Activated T-cell treated with anti-CD3 and anti-CD28 coated beads, Interleukin-2, amount 50 U/mL, for 1 hour (primary cell): ENCODE measurements at regions not wholly inside any gene's neighbourhood (a gene's known extent, or its start where the extent isn't known, plus 50 kb on each side); places are given as distances from the start of the nearest gene placed in this dataset.
"Not testable (repeated sequence)": the region's sequence is repeated elsewhere in the genome, so short reads cannot be mapped to it uniquely, and the experiment has no call there.

Experiments used
- DNase-seq: peaks from one replicate; pipeline ENCODE4 v3.0.0-alpha.2; 2020

DNA sequence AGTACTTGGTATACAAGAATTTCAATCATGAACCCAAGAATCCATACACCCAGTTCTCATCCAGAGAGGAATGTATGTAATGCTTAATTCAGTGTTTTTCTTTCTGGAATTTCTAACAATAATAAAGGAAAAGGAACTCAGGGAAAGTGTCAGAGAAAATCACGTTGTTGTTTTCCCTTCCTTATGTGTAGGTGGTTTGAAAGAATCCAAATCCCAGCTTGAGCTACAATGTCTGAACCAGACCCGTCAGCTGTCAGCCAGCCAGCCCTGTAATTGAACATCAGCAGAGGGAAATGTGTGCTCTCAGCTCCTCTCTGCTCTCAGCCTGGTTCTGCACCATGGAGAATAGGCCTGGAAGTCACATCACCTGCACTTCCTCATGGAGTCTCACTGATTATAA, 126.5 kb downstream of the TMEM30B start:
- DNase-seq = no peak

DNA sequence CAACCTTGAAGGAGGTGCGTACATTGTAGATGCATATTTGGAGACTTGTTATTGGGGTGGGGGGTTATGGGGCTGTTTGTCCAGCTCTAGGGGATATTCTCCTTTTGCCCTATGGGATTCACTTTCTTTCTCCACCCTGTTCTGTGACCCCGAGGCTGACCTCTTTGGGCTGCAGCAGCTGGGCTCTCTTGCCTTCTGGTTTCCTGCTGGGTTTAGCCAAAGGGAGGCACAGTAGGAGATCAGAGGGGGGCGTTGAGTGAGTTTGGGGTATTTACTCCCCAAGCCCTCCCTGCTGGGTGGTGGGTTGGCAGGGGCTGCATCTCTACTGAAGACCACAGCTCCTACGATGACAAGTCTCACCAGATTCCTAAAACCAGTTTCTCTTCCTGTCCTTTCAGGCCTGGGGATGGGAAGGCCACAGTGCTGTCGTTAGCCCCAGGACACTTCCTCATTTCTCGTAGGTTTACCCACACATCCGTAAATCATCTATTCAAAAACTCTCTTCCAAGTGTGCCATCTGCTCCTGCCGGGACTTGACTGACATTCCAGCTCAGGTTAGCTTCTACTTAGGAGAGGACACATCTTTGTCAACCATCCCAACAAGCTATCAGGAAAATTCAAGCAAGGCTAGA, 127.1 kb downstream of the TMEM30B start:
- no peak for DNase-seq

DNA sequence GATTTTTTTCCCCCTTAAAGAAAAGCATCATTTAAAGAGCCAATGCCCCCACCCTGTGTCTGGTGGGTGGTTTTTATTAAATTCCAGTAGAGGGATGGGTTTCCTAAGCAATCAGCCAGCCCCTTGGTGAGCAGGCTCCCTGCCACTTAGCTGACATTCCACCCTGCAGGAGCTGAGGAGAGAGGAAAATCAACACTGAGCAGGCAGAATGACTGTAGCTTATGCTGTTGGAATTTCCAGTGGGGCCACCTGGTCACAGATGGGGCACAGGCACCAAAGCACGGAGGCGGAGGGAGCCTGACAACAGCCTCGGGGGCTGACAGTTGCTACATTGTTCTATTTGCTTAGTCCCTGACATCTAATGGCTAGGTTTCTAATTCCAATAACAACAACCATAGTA, 127.7 kb downstream of the TMEM30B start:
- no peak for DNase-seq

DNA sequence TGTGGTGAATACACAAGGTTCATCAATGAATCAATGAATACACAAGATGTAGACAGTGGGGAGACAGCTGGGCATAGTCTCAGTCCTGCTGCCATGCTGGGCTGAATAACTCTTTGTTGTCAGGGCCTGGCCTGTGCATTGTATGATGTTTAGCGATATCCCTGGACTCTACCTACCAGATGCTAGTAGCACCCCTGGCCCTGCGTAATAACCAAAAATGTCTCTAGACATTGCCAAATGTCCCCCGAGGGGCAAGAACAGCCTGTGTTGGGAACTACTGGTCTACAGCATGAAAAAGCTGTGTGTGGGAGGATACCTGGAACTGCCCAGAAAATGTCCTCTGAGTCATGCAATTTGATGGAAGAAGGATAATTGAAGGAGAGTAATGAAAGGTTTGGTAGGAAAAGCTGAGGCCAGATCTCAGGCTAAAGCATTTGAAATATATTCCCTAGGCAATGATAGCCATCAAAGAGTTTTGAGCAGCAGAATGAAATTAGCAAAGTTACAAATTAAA, 128.2 kb downstream of the TMEM30B start:
- no peak for DNase-seq

DNA sequence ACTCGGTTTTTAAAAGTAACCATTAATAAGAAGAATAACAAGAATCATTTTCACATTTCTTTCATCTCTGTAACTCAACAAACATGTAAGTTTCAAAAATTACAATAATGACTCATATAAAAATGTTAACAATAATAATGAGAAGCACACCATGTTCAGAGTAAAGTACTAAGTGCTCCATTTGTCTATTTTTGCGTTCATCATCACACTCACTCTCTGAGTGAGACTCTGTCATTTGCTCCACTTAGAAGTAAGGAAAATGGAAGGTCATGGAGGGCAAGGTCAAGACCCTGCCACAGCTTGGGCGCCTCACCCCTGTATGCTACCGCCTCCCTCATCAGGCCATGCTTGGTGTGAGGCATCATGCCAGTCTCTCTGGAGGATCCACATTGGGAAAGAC, 129.9 kb downstream of the TMEM30B start:
- no peak for DNase-seq

DNA sequence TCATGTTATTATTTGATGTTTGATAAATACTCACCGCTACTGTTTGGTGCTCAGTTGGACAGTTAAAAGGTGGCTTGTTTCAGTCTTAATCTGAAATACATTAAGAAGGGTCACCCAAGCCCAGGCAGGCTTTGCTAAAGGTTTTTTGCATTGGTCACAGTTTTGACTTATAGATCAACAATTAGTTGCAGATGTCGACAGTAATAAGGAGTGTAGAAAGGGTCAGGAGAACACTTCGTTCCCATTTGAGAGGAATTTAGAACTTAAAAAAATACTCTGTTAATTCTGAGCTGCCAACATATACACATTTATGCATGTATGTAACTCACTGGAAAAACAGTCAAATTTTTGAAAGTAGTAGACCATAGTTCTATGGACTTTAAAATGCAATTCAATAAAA, 130.3 kb downstream of the TMEM30B start:
- no peak for DNase-seq

DNA sequence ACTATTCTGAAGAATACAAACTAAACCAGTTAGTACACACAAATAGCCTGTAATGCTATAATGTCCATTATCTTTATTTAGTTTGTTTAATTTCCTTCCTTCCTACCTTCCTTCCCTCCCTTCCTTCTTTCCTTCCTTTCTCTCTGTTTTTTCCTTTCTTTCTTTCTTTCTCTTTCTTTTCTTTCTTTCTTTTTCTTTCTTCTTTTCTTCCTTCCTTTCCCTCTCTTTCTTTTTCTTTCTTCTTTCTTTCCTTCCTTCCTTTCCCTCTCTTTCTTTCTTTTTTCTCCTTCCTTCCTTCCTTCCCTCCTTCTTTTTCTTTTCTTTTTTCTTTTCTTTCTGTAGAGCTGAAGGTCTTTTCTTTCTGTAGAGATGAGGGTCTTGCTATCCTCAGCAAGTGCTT, 131.2 kb downstream of the TMEM30B start:
- DNase-seq = no peak

DNA sequence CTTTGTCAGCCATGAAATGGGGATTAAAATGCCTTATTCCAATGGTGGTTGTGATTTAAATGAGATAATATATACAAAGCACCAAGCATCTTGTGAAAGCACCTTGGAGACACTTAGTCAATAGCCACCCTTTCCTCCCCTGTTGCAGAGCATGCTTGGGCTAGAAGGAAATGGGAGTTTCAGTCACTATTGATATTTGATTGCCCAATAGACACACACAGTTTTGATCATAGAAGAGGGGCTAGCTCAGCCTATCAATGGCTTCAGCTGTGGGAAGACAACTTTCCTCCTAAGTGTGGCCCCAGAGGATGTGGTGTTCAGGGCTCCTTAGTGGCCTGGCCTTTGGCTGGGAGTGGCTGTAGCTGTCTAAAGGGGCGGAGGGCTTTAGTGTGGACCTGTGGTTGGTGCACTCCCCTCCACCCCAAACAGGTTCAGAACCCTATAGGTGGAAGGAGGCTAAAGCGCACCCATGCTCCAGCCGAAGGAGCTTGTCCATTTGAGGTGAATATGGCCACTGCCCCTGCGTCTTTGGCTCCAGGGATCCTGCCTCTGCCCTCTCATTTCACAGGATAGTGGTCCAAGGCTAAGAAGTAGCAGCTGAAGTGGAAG, 132.3 kb downstream of the TMEM30B start:
- DNase-seq = no peak

DNA sequence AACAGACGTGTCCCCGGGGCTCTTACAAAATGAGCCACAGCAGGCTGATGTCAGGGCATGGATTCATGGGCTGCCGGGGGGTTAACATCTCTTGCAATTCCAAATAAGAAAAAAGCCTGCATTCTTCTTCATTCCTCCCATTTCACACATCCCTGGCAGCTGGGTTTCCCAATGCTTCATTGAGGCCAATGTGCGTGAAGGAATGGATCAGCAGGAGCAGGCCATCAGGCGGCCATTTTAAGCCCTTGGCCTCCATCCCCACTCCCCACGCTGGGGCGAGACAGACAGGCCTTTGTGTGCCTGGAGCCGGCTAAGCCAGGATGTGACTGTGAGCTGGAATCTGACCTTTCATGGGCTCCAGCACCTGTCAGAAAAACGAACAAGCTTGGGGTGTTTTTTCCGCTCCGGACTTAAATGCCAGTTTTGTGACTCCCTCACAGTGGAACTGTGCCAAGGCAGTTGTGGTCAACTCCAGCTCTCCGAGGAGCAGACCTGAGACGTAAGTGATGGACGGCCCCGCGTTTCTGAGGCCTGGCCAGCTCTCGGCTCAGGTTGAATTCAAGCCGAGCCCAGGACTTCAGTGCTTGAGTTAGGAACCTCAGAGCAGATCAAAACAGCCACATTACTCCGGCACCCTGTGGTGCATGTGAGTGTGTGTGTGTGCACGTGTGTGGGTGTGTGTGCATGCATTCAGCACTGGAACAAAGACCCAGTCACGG, 133.1 kb downstream of the TMEM30B start:
- DNase-seq = no peak

DNA sequence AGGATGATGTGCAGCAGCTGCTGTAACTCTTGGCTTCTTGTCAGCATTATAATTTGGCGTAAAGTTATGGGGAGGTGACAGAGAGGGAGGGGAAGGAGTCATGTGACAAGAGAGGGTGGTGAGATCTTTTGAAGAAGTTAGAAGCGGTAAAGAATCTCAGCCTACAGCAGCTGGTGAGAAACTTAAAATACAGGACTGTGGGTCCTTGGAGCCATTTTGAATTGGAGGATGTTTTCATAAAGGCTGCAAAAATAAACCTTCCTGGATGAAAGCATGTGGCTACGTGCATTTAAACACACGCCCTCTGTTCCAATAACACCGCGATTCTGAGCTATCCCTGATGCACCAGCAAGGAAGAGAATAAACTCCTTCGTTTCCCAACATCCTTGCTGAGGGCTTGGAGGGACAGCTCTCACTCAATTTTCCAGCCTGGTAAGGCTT, 133.7 kb downstream of the TMEM30B start:
- no peak for DNase-seq

DNA sequence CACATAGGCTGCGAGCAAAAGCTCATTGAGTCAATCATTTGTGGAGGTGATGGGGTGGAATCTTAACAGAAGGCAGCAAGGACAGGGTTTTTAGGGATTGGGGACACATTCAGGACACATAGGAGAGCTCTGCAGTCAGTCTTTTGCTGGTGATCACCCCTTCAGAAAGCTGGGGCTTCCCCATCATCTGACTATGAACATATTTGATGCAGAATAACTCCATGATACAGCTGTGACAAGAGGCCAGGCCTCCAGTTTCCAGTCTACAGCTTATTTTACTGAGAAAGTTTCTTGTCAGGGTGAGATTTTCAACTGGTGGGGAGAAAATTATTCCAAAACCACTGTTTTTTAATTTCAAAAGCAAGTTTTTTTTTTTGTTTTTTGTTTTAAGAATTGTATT, 134.2 kb downstream of the TMEM30B start:
- no peak for DNase-seq

DNA sequence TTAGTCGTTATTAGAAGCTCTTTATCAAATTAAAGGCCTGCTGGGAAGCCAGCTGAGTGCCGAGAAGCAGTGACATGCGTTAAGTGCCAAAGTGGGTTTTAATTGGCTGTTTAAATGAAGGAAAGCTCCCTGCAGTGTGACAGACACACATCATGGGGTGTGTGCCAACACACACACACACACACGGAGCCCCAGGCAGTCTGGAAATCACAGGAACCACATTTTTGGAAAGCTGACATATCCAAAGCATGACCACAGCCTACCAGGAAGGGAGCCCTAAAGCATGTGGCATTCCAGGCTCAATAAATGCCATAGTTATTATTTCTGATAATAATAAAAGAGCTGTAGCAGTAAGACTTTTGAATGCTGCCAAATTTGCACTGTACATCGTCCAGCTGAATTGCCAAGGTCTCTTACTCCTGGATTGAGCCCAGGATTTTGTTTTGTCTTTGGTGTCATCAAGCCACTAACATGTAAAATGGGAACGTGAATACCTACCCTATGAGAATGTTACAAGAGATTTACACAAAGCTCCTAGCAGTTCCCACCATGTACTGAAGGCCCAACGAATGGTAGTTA, 135.1 kb downstream of the TMEM30B start:
- no peak for DNase-seq

DNA sequence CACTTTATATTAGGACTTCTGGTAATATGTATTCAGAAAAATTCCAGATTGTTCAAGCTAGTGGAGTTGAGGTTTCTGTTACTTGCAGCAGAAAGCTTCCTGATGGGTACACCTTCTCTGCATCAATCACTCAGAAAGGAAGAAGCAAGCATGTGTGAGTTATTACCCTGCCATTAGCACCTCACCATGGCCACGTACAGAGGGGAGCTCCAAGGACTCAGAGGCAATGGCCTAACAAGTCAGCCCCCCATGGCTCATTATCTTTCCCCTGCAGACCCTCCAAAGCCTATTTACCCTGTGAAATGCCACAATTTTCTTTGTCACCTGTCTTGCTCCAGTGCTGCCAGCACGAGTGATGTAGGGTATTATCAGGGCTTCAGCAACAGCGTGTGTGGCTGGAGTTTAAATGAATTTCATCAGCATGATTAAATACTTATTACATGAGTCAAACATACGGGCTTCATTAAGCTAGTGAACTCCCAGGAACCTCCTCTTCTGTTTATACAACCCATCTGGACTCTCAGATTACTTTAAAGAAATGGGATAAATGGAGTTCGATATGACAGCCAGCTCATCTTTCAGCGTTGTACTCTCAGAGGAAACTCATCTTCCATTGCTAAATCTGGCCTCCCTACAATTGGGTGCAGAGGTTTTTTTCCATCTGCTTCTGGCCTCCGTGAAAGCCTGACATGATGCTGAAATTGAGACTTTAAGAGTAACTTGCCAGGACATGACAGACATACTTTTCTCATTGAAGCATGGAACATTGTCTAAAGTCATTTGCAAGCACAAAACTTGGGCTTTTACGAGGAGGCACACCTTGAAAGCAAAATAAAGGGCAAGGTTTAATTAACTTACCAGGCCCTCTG, 135.9 kb downstream of the TMEM30B start:
- no peak for DNase-seq

DNA sequence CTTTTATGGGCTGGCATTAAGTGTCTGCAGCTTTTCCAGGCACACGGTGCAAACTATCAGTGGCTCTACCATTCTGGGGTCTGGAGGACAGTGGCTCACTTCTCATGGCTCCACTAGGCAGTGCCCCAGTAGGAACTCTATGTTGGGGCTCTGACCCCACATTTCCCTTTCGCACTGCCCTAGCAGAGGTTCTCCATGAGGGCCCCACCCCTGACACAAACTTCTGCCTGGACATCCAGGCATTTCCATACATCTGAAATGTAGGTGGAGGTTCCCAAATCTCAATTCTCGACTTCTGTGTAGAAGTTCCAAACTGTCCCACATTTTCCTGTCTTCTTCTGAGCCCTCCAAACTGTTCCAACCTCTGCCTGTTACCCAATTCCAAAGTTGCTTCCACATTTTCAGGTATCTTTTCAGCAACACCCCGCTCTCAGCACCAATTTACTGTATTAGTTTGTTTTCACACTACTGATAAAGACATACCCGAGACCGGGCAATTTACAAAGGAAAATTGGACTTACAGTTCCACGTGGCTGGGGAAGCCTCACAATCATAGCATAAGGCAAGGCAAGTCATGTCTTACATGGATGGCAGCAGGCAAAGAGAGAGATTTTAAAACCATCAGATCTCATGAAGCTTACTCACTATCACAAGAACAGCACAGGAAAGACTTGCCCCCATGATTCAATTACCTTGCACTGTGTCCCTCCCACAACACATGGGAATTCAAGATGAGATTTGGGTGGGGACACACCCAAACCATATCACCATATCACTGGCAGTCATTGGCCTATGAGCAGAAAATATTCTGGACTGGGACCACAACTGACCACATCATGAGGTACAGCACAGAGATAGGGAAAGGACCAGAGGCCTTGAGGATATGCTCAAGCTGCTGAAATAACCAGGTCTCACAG, 136.8 kb downstream of the TMEM30B start:
- not testable (repeated sequence) for DNase-seq

DNA sequence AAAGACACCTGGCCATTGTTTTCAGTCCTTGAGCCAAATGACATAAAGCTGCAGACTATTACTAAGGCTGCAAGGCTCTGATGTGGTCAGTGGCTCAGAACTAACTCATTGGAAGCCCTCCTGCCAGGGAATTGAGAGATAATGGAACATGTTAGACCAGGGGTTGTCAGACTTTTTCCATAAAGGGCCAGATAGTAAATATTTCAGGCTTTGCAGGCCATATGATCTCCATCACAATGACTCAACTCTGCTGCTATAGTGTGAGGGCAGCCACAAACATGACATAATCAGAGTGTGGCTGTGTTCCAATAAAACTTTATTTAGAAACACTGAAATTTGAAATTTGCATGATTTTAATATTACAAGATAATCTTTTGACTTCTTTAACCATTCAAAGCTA, 140.3 kb downstream of the TMEM30B start:
- no peak for DNase-seq

DNA sequence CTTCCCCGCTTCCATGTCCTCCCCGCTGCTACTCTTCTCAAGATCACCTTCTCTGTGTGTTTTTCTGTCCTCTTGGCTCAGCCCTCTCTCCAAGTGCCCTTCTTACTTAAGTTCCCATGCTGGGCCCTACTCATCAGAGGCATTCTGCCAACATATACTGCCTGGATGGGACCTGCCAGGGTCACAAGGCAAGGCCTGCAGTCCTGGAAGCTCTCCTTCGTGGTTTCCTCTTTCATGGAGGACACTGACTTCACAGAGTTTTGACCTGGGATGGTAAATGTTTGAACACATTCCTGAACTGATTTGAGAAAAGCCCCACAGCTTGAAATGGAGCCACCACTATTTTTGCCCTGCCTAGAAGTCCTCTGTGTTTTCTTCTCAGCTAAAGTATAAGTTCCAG, 140.9 kb downstream of the TMEM30B start:
- no peak for DNase-seq

DNA sequence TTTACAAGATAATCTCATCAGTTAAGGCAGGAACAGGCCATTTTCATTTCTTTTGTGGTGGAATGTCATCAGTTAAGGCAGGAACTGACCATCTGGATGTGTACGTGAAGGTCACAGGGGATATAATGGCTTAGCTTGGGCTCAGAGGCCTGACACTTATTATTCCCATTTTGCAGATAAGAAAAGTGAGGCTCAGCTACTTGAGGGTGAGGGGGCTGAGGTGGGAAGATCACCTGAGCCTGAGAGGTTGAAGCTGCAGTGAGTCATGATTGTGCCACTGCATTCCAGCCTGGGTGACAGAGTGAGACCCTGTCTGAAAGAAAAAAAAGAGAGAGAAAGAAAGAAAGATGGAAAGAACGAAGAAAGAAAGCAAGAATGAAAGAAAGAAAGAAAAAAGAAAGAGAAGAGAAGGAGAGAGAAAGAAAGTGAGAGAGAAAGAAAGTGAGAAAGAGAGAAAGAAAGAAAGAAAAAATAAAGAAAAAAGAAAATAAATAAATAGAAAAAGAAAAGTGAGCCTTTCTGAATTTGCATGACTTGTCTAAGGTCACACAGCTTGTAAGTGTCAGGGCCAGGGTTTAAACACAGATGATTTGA, 142.0 kb downstream of the TMEM30B start:
- DNase-seq = no peak

DNA sequence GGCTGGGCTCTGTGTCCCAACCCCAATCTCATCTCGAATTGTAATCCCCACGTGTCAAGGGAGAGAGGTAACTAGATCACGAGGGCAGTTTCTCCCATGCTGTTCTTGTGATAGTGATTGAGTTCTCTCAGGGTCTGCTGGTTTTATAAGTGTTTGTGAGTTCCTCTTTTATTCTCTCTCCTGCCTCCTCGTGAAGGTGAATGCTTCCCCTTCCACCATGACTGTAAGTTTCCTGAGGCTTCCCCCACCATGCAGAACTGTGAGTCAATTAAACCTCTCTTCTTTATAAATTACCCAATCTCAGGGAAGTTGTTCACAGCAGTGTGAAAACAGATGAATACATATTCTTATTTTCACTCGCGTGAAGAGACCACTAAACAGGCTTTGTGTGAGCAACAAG, 148.2 kb downstream of the TMEM30B start:
- DNase-seq = no peak

DNA sequence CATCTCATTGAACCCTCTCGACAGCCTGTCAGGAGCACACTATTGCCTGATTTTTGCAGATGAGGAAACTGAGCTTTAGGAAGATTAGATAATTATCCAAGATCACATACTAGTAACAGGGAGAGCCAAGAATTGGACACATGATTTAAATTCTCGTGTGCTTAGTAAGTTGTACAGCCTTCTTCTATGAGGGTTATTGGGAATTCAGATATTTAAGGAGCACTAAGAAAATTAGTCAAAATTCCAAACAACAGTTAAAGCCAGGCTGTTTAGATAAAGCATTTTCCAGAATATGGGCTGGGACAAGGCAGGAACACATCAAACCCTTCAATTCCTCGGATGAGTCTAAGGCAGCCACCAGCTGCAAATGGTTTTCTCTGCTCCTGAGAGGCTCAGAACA, 148.8 kb downstream of the TMEM30B start:
- DNase-seq = no peak

DNA sequence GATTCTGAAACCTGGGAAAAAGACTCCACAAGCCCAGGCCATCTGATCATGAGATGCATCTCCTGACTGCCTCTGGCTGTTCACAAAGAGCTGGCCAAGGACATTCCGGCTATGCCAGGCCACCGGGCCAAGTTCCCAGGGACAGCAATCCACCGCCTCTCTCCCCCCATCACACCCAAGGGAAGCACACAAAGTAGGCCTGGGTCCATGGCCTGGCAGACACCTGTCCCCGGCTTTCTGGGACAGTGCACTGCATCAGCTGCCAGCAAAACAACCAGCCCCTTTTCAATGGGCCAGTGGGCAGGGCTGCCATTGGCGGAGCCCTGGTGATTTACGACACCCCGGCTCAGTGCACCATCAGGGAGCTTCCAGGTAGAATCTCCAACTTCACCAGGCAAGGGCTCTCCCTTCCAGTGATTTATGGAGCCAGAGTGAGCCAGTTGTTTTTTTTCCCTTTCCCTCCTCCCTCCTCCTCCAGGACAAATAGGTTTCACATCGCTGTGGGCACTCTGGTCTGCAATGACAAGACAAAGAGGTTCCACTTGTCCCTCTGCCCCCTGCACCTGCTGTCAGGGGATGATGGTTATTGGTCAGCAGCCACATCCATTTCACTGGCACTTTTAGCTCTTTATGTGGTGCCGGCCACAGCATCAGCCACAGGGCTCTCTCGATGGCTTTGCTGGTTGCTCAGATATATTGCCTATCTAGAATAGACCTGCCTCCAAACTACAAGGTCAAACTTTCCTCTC, 149.6 kb downstream of the SLC38A6 start:
- DNase-seq = no peak
